ENCODE measurements at regions not wholly inside any gene's neighbourhood (a gene's known extent, or its start where the extent isn't known, plus 50 kb on each side); places are given as distances from the start of the nearest gene placed in this dataset.

GRCh38 chr4:31947101-31947500, 1226.9 kb downstream of the PCDH7 start:
- H3K36me3 ChIP-seq (ENCODE audit: control insufficient read depth, insufficient read depth, low read length), result no peaks in the 10 kb centered on the region
- H3K36me3 Mint-ChIP-seq (ENCODE audit: insufficient read depth, unreplicated experiment), result no peaks in the 10 kb centered on the region
- TF ChIP-seq CTCF (IDR thresholded peaks at IDR 0.05; ENCODE audit: insufficient read depth in 1 of 2, low read depth in 1 of 2, low read length in 1 of 2, severe bottlenecking in 1 of 2, unreplicated experiment in 1 of 2), result no peak
- intact Hi-C loops (cut with micrococcal nuclease; ENCODE audit: unreplicated experiment), result no loop called here
- no peak overlapping the region for H3K27ac Mint-ChIP-seq (ENCODE audit: unreplicated experiment)
- no peaks in the 10 kb centered on the region for H3K27me3 ChIP-seq (replicated peaks; ENCODE audit: control insufficient read depth, insufficient read depth, low read length)
- H3K4me1 ChIP-seq, result no peaks in the 10 kb centered on the region
- no peaks in the 10 kb centered on the region for H3K4me1 Mint-ChIP-seq (ENCODE audit: low read depth, unreplicated experiment)
- H3K4me3 Mint-ChIP-seq (ENCODE audit: unreplicated experiment), result no peak overlapping the region
- DNase-seq, result no peak
- H3K9me3 ChIP-seq, result no peaks in the 10 kb centered on the region
- no peak overlapping the region for H3K4me3 ChIP-seq (ENCODE audit: low read depth, low read length)
- CTCF ChIA-PET, result no interaction called here
- H3K27me3 Mint-ChIP-seq (ENCODE audit: insufficient read depth, unreplicated experiment), result no peaks in the 10 kb centered on the region
- BruUV-seq (replicated peaks), result no TSS peak
- POLR2A ChIA-PET, result no interaction called here
- H3K9me3 Mint-ChIP-seq (ENCODE audit: unreplicated experiment), result no peaks in the 10 kb centered on the region

- Histone ChIP-seq H3K4me1 (no peaks in the 10 kb centered on the region), H3K36me3 (ENCODE audit: control insufficient read depth, insufficient read depth, low read length) (no peaks in the 10 kb centered on the region), H3K27me3 (replicated peaks; ENCODE audit: control insufficient read depth, insufficient read depth, low read length) (no peaks in the 10 kb centered on the region), H3K4me3 (ENCODE audit: low read depth, low read length) (no peak overlapping the region), H3K9me3 (no peaks in the 10 kb centered on the region)
- BruUV-seq (replicated peaks), result no TSS peak
- Mint-ChIP-seq H3K27ac (ENCODE audit: unreplicated experiment) (no peak overlapping the region), H3K4me1 (ENCODE audit: low read depth, unreplicated experiment) (no peaks in the 10 kb centered on the region), H3K27me3 (ENCODE audit: insufficient read depth, unreplicated experiment) (no peaks in the 10 kb centered on the region), H3K4me3 (ENCODE audit: unreplicated experiment) (no peak overlapping the region), H3K36me3 (ENCODE audit: insufficient read depth, unreplicated experiment) (no peaks in the 10 kb centered on the region), H3K9me3 (ENCODE audit: unreplicated experiment) (no peaks in the 10 kb centered on the region)
- no peak for DNase-seq
- POLR2A ChIA-PET, result no interaction called here
- intact Hi-C loops (cut with micrococcal nuclease; ENCODE audit: unreplicated experiment), result no loop called here
- CTCF ChIA-PET, result no interaction called here
- TF ChIP-seq CTCF (IDR thresholded peaks at IDR 0.05; ENCODE audit: insufficient read depth in 1 of 2, low read depth in 1 of 2, low read length in 1 of 2, severe bottlenecking in 1 of 2, unreplicated experiment in 1 of 2), result no peak
These were observed 1228.9 kb downstream of the PCDH7 start for GRCh38 chr4:31949045-31949444.

- Histone ChIP-seq H3K27me3 (replicated peaks; ENCODE audit: control insufficient read depth, insufficient read depth, low read length) (no peaks in the 10 kb centered on the region), H3K4me3 (ENCODE audit: low read depth, low read length) (no peak overlapping the region), H3K4me1 (no peaks in the 10 kb centered on the region), H3K9me3 (no peaks in the 10 kb centered on the region), H3K36me3 (ENCODE audit: control insufficient read depth, insufficient read depth, low read length) (no peaks in the 10 kb centered on the region)
- BruUV-seq (replicated peaks), result no TSS peak
- intact Hi-C loops (cut with micrococcal nuclease; ENCODE audit: unreplicated experiment), result no loop called here
- H3K27me3 Mint-ChIP-seq (ENCODE audit: insufficient read depth, unreplicated experiment), result no peaks in the 10 kb centered on the region
- no peak for DNase-seq
- TF ChIP-seq CTCF (IDR thresholded peaks at IDR 0.05; ENCODE audit: insufficient read depth in 1 of 2, low read depth in 1 of 2, low read length in 1 of 2, severe bottlenecking in 1 of 2, unreplicated experiment in 1 of 2), result no peak
- ChIA-PET POLR2A (no interaction called here), CTCF (no interaction called here)
- no peak overlapping the region for H3K4me3 Mint-ChIP-seq (ENCODE audit: unreplicated experiment)
- peaks cover under 1% of the 10 kb centered on the region for H3K9me3 Mint-ChIP-seq (ENCODE audit: unreplicated experiment)
- no peaks in the 10 kb centered on the region for H3K4me1 Mint-ChIP-seq (ENCODE audit: low read depth, unreplicated experiment)
- H3K27ac Mint-ChIP-seq (ENCODE audit: unreplicated experiment), result no peak overlapping the region
- no peaks in the 10 kb centered on the region for H3K36me3 Mint-ChIP-seq (ENCODE audit: insufficient read depth, unreplicated experiment)
These were observed 1235.2 kb downstream of the PCDH7 start for GRCh38 chr4:31955346-31955745.

All from Caco-2 (cell line).